GM12878 (cell line): ENCODE measurements at regions not wholly inside any gene's neighbourhood (a gene's known extent, or its start where the extent isn't known, plus 50 kb on each side); places are given as distances from the start of the nearest gene placed in this dataset.

Experiments used
- ATAC-seq: fragments of 200-7000 bp; cut with Tn5 transposase; 3 replicates; pipeline ENCODE4 v1.9.1; 2020; ENCODE audit warnings: mild to moderate bottlenecking, moderate library complexity
- BruUV-seq: library from RNA; stranded (reverse); fragments of 400-500 nt; replicated peaks from 2 replicates; lab custom pipeline; 2021; lab: Mats Ljungman, UMichigan
- CTCF ChIA-PET: fragments of 300-600 bp; sonication (Branson Sonifier 250); formaldehyde crosslinking; extraction: SDS; loops from one replicate; lab custom pipeline; 2021; ENCODE audit warnings: inconsistent platforms; lab: Yijun Ruan, JAX
- POLR2A ChIA-PET: fragments of 350-600 bp; formaldehyde crosslinking; extraction: SDS; loops from one replicate; lab custom pipeline; 2021; ENCODE audit warnings: inconsistent platforms; lab: Charles Lee
- RAD21 ChIA-PET: fragments of 300-600 bp; sonication (Branson Sonifier 250); formaldehyde crosslinking; loops from one replicate; lab custom pipeline; 2023; ENCODE audit warnings: antibody characterized with exemption; ENCODE audit not compliant: unreplicated experiment; lab: Charles Lee
- SMC1A ChIA-PET: fragments of 300-600 bp; sonication (Branson Sonifier 250); formaldehyde crosslinking; loops from one replicate; lab custom pipeline; 2023; ENCODE audit not compliant: unreplicated experiment, uncharacterized antibody; lab: Charles Lee
- DNase-seq: peaks from one replicate; pipeline ENCODE4 v3.0.0-alpha.2; 2011; ENCODE audit warnings: low read depth, low spot score
- FAIRE-seq: peaks from 3 replicates; lab custom pipeline; 2011; peaks lifted over from hg19 to GRCh38; lab: Jason Lieb, UNC
- H2AFZ ChIP-seq: 2 replicates; pipeline ENCODE4 v1.6.0; 2011; ENCODE audit warnings: low read depth, low read length, control low read depth; ENCODE audit not compliant: control insufficient read depth
- H3K27ac ChIP-seq: 2 replicates; pipeline ENCODE4 v1.5.1; 2011; ENCODE audit warnings: control low read depth; ENCODE audit not compliant: control insufficient read depth, insufficient read depth
- H3K27me3 ChIP-seq, 2 experiments: replicated peaks in 1 of 2; 2 replicates each; pipeline versions ENCODE4 v1.6.0 to v1.6.1; 2011; ENCODE audit warnings: low read length in 1 of 2; ENCODE audit not compliant: control insufficient read depth in 2 of 2, insufficient read depth in 2 of 2
- H3K36me3 ChIP-seq, 2 experiments: 2 replicates each; pipeline ENCODE4 v1.5.1; 2011; ENCODE audit warnings: low read length in 1 of 2; ENCODE audit not compliant: control insufficient read depth in 2 of 2, insufficient read depth in 2 of 2
- H3K4me1 ChIP-seq: 2 replicates; pipeline ENCODE4 v1.6.1; 2011; ENCODE audit warnings: mild to moderate bottlenecking, low read length, moderate library complexity, mixed read lengths; ENCODE audit not compliant: control insufficient read depth, insufficient read depth
- H3K4me2 ChIP-seq: 2 replicates; pipeline ENCODE4 v1.6.0; 2011; ENCODE audit warnings: control low read depth; ENCODE audit not compliant: control insufficient read depth, insufficient read depth
- H3K4me3 ChIP-seq: fragments of 200-600 bp; sonication (generic); 2 replicates; pipeline ENCODE4 v1.5.1; 2016
- H3K79me2 ChIP-seq: 2 replicates; pipeline ENCODE4 v1.6.0; 2011; ENCODE audit warnings: low read length; ENCODE audit not compliant: control insufficient read depth, insufficient read depth
- H3K9ac ChIP-seq: 2 replicates; pipeline ENCODE4 v1.8.0; 2011; ENCODE audit warnings: low read length, control low read depth, mixed read lengths; ENCODE audit not compliant: control insufficient read depth, insufficient read depth
- H3K9me3 ChIP-seq: replicated peaks from 3 replicates; pipeline ENCODE4 v1.5.1; 2011; ENCODE audit warnings: mild to moderate bottlenecking, low read length; ENCODE audit not compliant: control insufficient read depth, insufficient read depth
- H4K20me1 ChIP-seq: 2 replicates; pipeline ENCODE4 v1.6.0; 2011; ENCODE audit not compliant: control insufficient read depth, insufficient read depth
- CBX3 ChIP-seq: fragments of 200-600 bp; sonication (generic); IDR thresholded peaks from 2 replicates; pipeline ENCODE4 v1.6.1; 2016; ENCODE audit warnings: low read depth, borderline replicate concordance
- CHD2 ChIP-seq: IDR thresholded peaks from 2 replicates; pipeline ENCODE4 v1.6.1; 2011; ENCODE audit warnings: low read depth, low read length, improper control_type of control experiment, borderline replicate concordance
- GATAD2B ChIP-seq: fragments of 450-650 bp; conservative IDR thresholded peaks from 2 replicates; pipeline ENCODE4 v1.6.1; 2017; ENCODE audit warnings: low read depth, mild to moderate bottlenecking, moderate library complexity
- HSF1 ChIP-seq: fragments of 150-350 bp; IDR thresholded peaks from 2 replicates; pipeline ENCODE4 v1.6.1; 2014; ENCODE audit warnings: mild to moderate bottlenecking, low read depth, low read length
- NBN ChIP-seq: fragments of 450-650 bp; IDR thresholded peaks from 2 replicates; pipeline ENCODE4 v1.6.1; 2016
- POLR2AphosphoS5 ChIP-seq: IDR thresholded peaks from 2 replicates; pipeline ENCODE4 v1.6.1; 2011; ENCODE audit warnings: mild to moderate bottlenecking, low read length, inconsistent platforms
- SMAD5 ChIP-seq: IDR thresholded peaks from 2 replicates; pipeline ENCODE4 v1.6.1; 2016; ENCODE audit warnings: antibody characterized with exemption, low read depth
- ZZZ3 ChIP-seq: IDR thresholded peaks from 2 replicates; pipeline ENCODE4 v1.6.1; 2011; ENCODE audit warnings: low read depth; ENCODE audit not compliant: control insufficient read depth, insufficient read length
- WGBS: methylation state at CpG from one replicate; pipeline ENCODE4 v1.1.6; 2016; ENCODE audit warnings: low lambda C conversion rate; ENCODE audit not compliant: insufficient replicate concordance, insufficient coverage; ENCODE audit errors: missing lambda C conversion rate; 5-methylcytosine and 5-hydroxymethylcytosine counted together
- in situ Hi-C: fragments of 300-500 bp; cut with MboI; formaldehyde crosslinking; loops from 9 replicates; pipeline ENCODE4 v1.14.3; 2018; ENCODE audit warnings: mixed read lengths
- intact Hi-C: fragments of 100-400 bp; cut with micrococcal nuclease; formaldehyde crosslinking; loops from one replicate; pipeline ENCODE4 v1.14.2; 2022; ENCODE audit not compliant: unreplicated experiment
- TF ChIP-seq, protein P1 (sequence below): IDR thresholded peaks from 2 replicates; pipeline ENCODE4 v1.6.1; 2011; ENCODE audit warnings: low read depth, mild to moderate bottlenecking, low read length, moderate library complexity, borderline replicate concordance; ENCODE audit errors: extremely low read depth

GRCh38 chr2:140067661-140068060 lies 1287.5 kb upstream of the NXPH2 start (continued):
- TF ChIP-seq NBN: no peak
- TF ChIP-seq ZZZ3: no peak
- TF ChIP-seq, protein P1, sequence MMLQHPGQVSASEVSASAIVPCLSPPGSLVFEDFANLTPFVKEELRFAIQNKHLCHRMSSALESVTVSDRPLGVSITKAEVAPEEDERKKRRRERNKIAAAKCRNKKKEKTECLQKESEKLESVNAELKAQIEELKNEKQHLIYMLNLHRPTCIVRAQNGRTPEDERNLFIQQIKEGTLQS: no peak
- no peak for TF ChIP-seq HSF1
- TF ChIP-seq CHD2: no peak
- TF ChIP-seq POLR2AphosphoS5: no peak
- TF ChIP-seq SMAD5: no peak
- no peak for TF ChIP-seq GATAD2B

GRCh38 chr2:140064243-140064642 lies 1284.1 kb upstream of the NXPH2 start:
- TF ChIP-seq CBX3: no peak
- TF ChIP-seq, protein P1: no peak
- no peak overlapping the region for H3K4me2 ChIP-seq
- H3K9me3 ChIP-seq: no peaks in the 10 kb centered on the region
- BruUV-seq: no TSS peak
- no peaks in the 10 kb centered on the region for H3K79me2 ChIP-seq
- no peak overlapping the region for H3K4me3 ChIP-seq
- DNase-seq (no peak), ATAC-seq (no peak), FAIRE-seq (no peak)
- H3K36me3 ChIP-seq: no peaks in the 10 kb centered on the region
- intact Hi-C loops (no loop called here), in situ Hi-C loops (no loop called here)
- ChIA-PET CTCF (no interaction called here), POLR2A (no interaction called here), RAD21 (no interaction called here), SMC1A (no interaction called here)
- no peak overlapping the region for H2AFZ ChIP-seq
- no peak overlapping the region for H3K27ac ChIP-seq
- H3K27me3 ChIP-seq: no peaks in the 10 kb centered on the region
- no peaks in the 10 kb centered on the region for H4K20me1 ChIP-seq
- no peaks in the 10 kb centered on the region for H3K4me1 ChIP-seq
- 46% methylated on average over 1 of the region's 1 CpG for WGBS
- no peak overlapping the region for H3K9ac ChIP-seq
